IPS-NIHi7 (cell line): ENCODE measurements at regions not wholly inside any gene's neighbourhood (a gene's known extent, or its start where the extent isn't known, plus 50 kb on each side); places are given as distances from the start of the nearest gene placed in this dataset.

Experiments used
- DNase-seq: peaks from one replicate; pipeline ENCODE4 v3.0.0; 2012; ENCODE audit warnings: mixed read lengths; ENCODE audit errors: extremely low spot score

DNA sequence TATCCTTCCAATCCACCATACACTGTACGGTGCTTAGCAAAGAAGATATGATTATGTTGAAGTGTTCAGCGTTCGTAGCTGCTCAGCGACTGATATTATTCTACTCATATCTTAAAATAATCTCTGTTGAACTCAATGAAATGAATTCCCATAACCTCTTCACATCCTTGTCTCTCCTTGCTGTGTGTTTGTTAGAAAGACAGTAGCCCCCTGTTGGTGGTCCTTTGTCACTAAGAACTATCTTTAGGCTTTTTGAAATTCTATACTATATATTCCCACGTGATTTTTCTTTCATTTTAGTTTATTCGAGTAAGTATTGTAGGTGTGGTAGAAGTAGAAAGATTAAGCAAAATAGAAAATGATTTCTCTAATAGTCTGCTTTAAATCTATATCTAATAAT is 762.8 kb upstream of the WWC1 start:
- DNase-seq = no peak

GRCh38 chr5:167530548-167530947 is 760.9 kb upstream of the WWC1 start:
- no peak for DNase-seq

DNA sequence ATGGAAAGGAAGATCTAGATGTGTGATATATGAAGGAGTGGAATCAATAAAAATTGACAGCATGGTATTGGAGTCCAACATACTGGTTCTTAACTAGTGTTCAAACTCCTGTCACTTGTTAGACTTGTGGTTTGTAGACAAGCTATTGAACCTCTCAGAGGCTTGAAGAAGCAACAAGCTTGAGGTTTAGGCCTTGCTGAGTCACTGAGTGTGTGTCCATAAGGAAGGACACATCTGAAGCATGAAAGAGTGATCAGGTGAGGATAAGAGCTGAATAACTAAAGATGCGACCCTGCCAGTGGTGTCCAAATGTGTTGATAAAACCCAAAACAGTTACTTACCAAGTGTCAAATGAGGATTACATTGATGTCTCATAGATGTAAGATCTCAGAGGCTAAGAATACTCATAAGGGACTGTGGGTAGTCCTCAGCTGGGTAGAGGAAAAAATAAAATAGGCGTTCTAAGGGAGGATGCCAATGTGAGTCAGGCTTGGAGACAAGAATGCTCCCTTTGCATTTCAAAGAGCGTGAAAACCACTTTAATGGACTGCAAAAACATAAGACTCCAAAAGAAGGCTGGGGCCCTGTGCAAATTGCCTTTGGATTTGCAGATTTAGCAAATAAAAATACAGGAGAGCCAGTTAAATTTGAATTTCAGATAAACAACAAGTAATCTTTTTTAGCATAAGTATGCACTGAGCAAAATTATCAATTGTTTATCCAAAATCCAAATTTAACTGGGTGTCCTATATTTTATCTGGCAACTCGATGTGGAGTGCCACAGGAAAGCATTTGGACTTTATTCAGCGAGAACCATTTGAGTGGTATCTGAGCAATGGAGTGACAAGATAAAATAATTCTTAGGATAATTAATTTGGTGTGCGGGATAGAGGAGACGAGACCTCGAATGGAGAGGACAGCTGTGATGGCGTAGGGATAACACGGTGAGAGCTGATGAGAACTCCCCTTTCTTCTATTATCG is 757.3 kb upstream of the WWC1 start:
- no peak for DNase-seq

GRCh38 chr5:167539747-167540146 is 751.7 kb upstream of the WWC1 start:
- no peak for DNase-seq

DNA sequence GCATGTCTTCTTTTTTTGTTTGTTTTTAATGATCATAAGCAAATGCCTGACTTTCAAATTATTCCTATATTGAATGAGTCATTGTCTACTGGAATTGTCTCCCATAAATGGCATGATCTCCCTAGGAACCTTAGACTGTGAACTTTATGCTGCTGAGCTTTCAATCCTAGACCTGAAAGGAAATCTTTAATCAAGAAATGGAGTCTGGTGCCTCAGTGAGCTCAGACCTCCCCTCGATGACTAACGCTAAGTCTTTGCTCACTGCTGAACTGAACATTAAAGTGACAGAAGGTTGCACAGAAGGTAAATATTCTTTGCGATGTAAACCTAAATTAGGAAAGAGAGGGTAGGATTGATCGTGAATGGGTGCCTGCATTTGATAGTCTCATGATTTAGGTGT is 745.2 kb upstream of the WWC1 start:
- no peak for DNase-seq

- DNase-seq = no peak
These were observed 739.1 kb upstream of the WWC1 start for GRCh38 chr5:167552356-167552755.

GRCh38 chr5:167553511-167553910 is 737.9 kb upstream of the WWC1 start:
- DNase-seq = no peak

DNA sequence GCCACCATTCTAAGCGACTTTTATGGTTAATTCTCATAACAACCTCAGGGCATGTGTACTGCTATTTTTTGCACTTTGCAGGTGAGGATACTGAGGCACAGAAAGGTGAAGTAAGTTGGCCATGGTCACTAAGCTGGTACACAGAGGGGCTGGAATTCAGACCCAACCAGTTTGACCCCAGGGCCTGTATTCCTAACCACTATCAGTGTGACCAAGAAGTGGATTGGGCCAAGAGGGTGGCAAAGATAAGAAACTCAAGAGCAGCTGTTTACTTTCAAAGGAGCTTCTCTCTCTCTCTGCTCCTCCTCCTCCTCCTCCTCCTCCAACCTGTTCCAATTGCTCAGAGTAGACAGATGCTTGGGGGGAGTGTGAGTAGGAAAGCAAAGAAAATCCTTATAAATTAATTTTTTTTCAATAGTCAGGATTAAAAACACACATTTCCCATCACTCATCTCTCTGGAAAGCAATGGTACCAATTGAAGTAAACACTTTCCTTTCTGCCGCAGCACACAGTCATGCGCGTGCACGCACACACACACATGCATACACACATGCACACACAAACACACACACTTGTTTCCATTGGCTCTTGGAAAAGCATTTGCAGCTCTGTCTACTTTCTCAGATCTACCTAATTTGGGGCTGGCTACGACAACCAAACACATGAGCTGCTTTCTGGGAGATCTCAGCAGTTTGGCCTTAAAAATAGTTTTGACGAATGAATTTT is 736.7 kb upstream of the WWC1 start:
- no peak for DNase-seq

GRCh38 chr5:167555565-167556166 is 735.8 kb upstream of the WWC1 start:
- DNase-seq = no peak

DNA sequence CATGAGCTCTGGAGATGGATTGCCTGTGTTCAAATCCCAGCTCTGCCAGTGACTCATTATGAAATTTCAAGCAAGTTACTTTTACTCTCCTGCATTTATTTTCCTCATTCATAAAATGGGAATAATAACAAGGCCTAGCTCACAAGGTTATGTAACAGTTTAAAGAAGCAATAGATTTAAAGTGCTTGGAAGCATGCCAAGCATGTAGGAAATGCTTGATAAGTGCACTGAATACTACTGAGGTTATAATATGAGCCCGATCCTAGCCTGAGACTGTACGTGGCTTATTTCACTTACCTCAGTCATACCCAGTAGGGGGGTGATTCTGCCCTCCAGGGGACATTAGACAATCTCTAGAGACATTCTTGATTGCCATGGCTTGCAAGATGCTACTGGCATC is 734.1 kb upstream of the WWC1 start:
- no peak for DNase-seq

- no peak for DNase-seq
These were observed 729.6 kb upstream of the WWC1 start for GRCh38 chr5:167561796-167562195.

DNA sequence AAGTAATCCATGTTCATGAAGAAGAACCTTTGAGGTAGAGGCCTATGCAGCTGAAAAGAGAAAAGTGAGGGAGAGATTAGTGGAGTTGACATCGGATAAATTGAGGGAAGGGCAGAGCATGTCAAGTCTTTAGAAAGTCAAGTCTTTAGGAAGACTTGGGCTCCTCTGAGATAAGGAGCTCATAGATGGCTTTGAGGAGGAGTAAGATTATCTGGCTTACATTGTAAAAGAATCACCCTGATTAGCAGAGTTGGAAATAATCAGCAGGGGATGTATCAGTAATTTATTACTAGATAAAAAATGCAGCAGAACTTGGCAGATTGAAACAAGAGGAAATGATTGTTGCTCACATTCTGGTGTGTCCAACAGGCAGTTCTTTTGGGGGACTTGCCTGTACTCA is 727.2 kb upstream of the WWC1 start:
- DNase-seq = no peak

- peak; percentile 16 for DNase-seq
These were observed 726.1 kb upstream of the WWC1 start for GRCh38 chr5:167565189-167565954.

GRCh38 chr5:167570431-167570830 is 721.0 kb upstream of the WWC1 start:
- DNase-seq = no peak

DNA sequence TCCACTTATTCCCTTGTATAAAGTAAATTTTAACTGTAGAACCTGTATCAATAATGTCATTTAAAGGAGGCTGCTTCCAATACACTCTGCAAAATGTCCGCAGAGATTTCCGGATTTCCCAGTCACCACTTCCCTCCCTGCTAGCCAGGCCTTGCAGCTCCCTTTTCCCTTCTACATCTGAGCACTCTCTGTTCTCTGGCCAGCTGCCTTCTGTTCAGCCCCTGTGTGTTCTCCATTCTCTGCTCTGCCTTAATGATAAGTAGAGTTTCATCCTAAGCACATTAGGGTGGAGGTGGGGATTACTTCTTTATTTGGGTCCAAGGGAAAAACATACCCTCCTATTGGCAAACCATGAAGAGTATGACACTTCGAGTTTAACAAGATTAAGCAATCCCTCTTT is 719.6 kb upstream of the WWC1 start:
- no peak for DNase-seq

DNA sequence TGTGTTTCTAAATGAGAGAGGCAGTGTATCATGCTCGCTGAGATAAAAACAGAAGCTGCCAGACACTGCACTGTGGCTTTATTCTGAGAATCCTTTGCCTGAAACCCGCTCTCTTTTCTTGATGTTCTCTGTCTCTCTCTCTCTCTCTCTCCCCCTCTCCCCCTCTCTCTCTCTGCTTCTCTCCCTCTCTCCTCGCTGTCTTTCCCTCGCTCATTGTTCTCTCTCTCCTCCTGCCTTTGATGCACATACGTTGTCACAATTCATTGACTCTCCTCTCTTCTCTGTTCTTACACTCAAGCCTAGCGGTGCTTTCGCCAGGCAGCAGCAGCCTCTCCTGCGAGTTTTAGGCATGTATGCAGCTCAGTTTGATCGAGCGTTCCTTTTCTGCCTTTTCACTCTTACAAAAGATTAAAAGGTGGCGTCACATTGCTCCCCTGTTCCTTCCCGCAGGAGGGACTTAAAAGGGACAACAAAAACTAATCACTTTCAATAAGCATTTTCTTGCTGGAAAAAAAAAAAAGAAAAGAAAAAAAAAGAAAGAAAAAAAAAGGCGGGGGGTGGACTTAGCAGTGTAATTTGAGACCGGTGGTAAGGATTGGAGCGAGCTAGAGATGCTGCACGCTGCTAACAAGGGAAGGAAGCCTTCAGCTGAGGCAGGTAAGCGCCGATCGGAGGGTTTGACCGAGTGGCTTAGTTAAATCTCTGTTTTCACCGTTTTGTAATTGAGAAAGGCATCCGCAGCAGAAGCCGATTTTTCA is 717.9 kb upstream of the WWC1 start:
- peak; percentile 70 for DNase-seq

DNA sequence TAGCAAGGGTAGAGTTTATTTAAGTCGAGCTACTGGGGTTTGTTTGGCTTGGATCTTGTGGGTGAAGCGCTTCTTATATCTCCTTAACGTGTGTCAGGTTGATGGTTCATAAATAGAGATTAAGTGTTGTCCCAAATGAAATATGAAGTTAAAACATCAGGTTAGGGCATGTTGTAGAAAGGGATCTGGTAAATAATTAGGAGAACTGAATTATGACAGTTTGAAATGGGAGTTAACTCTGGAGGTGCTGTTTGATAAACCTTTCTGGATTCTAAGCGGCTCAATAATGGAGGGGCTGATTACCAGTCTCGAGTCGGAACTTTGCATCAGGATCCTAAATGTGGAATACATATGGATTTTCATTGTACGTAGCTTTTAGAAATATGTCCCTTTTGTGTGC is 717.0 kb upstream of the WWC1 start:
- DNase-seq = no peak

DNA sequence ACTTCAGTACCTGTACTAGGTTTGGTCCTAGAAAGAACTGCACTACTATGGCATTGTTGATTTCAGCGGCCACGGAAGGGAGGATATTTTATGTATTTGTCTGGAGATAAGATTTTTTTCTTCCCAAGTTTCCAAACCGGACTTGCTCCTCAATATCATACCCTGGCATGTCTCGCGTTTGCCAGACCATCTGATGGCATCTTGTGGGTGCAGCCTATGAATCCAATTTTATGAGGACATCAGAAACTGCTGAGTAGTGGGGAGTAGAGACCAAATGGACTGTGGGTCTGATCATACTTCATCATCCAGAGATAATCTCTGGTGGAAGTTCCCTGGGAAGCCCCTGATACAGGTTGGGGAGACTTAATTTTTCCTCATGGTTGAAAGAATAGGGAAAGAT is 716.1 kb upstream of the WWC1 start:
- no peak for DNase-seq

GRCh38 chr5:167576126-167576525 is 715.3 kb upstream of the WWC1 start:
- no peak for DNase-seq

- DNase-seq = no peak
These were observed 714.5 kb upstream of the WWC1 start for GRCh38 chr5:167576897-167577296.

DNA sequence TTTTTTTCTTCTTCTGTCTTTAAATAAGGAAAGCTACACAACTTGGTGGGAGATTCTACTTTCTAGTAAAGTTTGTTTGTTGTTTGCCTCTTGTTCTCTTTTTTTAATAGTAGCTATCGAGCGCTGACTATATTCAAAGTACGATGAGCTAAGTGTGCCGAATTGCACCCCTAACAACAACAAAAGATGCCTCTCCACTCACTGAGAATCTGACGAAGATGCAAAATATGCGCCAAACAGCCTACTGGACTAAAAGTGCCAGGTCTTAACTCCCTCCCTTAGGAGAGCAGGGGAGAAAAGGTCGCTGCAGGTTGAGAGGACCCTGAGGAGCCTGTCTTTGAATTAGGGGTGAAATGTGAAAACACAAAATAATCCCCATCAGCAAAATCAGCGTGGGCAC is 713.8 kb upstream of the WWC1 start:
- DNase-seq = no peak
